IPS DF 4.7 (cell line): ENCODE measurements at regions not wholly inside any gene's neighbourhood (a gene's known extent, or its start where the extent isn't known, plus 50 kb on each side); places are given as distances from the start of the nearest gene placed in this dataset.

Experiments
- DNase-seq: peaks from one replicate; pipeline ENCODE4 v3.0.0-alpha.2; 2013; ENCODE audit warnings: low spot score; ENCODE audit errors: extremely low read depth

- DNase-seq, result no peak
Observed at GRCh38 chr9:14560194-14560593, 133.0 kb downstream of the ZDHHC21 start.

DNA sequence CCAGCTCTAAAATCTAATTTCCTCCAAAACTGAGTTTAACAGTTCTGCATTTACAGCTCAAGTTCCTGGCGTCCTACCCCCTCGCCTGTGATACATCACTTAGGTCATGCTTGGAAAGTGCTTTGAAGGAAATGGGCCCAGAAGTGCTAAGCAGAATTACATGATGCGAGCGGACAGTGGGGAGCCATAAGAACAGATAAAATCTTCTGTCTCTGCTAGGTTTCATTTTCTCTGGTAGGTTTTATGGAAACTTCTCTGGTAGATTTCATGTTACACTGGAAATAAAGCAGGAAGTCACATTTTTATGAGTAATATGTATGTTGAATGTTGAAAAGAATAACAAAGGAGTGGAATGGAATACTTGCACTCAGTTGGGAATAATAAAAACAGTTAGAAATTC is 138.3 kb downstream of the ZDHHC21 start:
- DNase-seq, result no peak

DNA sequence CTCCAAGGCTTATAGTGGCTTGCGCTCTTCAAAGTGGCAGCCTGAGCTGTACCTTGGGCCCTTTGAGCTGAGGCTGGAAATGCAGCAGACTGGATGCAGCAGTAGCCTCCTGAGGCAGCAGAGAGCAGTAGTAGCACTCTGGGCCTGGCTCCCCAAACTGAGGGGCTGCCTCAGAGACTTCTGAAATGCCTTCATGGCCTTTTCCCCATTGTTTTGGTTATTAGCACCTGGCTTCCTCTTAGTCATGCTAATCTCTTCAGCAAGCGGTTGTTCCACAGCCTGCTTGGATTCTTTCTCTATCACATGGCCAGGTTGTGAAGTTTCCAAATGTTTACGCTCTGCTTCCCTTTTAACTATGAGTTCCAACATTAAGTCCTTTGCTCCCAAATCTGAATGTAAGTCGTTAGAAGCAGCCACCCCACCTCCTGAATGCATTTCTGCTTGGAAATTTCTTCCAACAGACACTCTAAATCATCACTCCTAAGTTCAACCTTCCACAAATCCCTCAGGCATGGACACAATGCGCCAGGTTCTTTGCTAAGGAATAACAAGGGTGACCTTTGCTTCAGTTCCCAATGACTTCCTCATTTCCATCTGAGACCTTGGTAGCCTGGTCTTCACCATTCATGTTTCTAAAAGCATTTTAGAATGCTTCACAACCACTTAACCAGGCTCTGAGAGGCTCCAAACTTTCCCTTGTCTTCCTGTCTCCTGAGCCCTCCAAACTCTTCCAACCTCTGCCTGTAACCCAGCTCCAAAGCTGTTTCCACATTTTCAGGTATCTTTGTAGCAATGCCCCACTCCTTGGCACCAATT is 145.8 kb downstream of the ZDHHC21 start:
- peak; percentile 97 for DNase-seq

DNA sequence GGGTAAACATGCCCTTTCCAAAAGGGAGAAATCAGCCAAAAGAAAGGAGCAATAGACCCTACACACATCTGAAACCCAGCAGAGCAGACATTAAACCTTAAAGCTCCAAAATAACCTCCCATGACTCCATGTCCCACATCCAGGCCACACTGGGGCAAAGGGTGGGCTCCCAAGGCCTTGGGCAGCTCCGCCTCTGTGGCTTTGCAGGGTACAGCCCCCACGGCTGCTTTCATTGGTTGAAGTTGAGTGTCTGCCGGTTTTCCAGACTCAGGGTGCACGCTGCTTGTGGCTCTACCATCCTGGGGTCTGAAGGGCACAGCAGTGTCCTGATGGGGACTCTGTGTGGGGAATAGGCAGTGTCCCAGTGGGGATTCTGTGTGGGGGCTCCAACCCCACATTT is 146.5 kb downstream of the ZDHHC21 start:
- no peak for DNase-seq

DNA sequence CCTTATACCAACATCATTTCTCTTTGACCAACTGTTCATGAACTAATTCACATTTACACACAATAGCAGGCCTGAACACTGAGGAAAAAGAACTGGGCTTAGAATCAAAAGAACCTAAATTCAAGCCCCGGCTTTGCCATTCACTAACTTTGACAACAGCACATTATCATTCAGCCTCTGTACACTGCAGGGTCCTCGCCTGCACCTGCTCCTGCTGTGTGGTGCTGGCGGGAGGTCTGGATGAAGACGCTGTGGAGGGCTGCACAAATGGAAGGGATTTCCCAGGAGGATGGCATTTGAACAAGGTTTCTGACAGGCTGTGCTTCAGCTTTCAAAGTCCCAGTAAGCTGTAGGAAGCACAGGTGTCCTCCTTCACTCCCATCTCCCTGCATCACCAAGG is 151.2 kb downstream of the ZDHHC21 start:
- DNase-seq, result no peak

DNA sequence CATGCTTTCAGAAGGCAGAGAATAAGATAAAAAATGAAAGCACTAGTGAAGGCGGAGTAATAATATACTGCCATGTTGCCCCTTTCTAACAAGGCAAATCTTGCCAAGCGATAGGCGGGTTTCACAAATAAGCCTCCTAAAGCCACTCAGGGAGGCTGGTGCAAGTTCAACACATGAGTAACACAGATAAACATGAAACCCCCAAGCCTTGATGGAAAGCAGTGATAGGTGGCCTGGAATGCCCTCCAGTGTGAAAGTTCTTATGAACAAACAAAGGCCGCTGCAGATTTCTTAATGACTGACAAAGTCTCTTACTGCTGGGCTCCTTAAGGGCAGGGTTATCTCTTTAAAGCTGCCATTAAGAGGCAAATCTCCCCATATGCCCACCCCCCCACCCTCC is 154.7 kb downstream of the ZDHHC21 start:
- no peak for DNase-seq

GRCh38 chr9:14535161-14535955 is 157.9 kb downstream of the ZDHHC21 start:
- no peak for DNase-seq

DNA sequence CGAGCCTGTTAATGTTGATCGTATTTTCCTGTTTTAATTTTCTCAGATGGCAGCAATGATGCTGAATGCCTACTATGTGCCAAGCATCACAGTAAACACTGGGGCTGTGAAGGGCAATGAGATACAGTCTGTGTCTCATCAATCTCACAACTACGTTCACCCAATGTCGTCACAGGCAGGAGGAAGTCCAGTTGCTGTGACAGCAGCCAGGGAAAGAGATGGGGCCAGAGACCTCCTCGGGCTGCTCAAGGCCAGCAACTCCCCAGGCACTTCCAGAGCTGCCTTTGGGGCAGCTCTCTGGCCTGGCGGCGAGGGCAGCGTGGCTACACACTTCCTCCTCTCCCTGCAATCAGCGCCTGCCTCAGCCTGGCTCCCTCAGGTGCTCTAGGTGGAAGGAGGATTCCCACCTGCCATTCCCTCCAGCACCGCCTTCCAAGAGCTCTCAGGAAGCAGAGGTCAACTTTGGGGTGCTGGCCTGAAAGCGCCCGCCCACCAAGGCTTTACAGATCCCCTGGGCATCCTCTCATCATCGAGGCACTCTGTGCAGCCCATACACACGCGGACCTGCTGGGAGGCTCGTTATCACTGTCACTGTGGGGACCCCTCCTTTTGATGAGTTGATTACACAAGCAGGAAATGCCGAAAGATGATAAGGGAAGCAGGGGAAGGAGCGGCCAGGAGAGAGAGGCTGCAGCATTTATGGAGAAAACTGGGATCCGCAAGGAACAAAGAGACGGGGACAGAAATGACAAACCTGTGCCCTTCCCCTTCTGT is 159.2 kb downstream of the ZDHHC21 start:
- no peak for DNase-seq

DNA sequence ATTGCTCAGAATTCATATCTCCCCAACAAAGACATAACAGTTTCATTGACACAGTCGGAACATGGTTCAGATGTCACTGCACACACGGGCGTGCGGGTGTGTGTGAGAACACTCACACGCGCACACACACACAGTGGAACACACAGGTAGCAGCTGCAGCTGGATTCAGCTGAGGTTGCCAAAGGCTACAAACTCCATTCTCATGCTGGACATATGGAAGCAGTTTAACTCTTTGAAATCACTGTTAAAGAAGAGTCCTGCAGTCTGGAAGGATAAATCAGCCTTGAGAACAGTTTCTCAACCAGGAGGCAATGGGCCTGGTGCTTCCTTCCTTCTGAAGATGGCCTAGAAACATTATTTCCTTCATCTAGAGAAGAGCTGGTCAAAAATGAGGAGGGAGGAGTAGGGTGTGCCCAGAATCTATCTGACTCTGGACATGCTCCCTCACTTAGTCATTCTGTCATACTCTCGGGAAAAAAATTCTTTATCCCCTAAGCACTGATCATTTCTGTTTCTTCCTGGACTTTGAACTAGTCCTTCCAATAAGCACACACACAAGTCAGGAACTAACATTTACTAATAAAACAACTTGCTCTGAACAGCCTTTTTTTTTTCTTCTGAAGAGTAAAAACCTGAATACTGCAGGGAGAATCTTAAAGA is 160.6 kb downstream of the ZDHHC21 start:
- DNase-seq, result no peak

DNA sequence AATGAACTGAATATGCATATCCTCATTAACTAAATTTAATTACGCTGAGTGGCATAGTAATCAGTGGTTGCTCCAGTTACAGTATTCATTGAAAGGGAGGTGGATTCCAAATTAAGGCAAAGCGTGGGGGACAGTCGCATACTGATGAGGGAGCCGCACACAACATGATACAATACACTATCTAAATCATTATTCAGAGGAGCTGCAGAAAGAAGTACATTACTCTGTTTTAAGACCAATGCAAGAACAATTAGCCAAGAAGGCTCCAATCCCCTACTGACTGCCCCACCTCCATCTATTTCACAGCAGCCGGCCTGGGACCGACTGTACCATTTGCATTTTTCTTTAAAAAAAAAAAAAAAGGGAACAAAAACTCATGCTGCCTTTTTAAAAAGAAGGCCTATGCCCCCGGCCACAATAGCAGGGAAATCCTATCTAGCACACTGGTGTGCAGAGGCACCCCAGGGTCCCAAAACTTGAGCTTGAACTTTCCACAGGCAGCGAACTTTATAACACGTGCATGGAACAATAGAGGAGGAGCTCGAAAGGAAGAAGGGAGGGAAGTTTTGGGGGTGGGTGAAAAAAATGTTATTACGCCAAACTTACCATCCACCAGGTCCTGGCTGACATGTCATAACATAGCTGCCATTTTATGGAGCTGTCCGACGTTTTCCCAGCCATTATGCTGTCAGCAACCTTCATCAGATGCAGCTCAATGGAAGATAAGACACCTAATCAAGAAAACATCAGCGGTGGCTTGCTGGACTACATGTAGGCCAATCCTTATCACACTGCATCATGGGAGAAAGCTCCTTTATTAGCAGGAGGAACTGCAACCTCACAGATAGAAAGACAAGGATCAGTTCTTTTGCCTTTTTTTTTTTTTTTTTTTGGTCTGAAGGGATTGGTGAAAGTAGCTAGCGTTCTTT is 161.6 kb downstream of the ZDHHC21 start:
- DNase-seq, result no peak

DNA sequence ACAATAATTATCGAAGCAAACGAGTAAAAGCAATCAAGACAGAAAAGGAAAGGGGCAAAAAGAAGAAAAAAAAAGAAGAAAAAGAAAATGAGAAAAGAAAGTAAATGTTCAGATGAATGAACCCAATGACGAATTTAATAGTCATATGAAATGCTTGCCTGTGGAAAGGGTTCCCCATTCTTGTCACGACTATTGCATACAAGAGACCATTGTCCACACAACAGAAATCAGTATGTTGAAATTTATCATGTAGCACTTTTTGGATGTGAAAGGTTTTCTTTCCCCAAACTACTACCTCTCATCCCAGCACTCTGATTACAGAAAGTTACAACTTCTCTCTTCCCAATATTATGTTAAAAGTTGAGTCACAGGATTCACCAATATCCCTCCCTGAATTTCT is 162.4 kb downstream of the ZDHHC21 start:
- no peak for DNase-seq

- DNase-seq, result no peak
Observed at GRCh38 chr9:14530366-14530765, 162.9 kb downstream of the ZDHHC21 start.

DNA sequence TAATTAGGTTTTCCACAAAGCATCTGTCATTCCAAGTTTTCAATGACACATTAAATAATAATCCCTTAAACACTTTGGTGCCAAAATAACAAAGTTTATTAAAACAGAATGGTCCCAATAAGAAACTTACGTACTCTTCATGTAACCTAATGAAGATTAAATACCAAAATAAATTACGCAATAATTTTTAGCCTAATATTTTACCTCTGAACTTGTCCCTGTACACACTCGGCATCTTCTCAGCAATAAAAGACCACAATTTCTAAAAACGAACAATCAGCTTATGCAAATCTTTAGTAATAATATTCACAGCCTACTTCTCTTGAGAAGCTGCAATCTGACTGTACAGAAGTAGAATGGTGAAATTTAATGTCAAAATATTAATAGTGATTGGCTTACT is 163.6 kb downstream of the ZDHHC21 start:
- DNase-seq, result no peak

DNA sequence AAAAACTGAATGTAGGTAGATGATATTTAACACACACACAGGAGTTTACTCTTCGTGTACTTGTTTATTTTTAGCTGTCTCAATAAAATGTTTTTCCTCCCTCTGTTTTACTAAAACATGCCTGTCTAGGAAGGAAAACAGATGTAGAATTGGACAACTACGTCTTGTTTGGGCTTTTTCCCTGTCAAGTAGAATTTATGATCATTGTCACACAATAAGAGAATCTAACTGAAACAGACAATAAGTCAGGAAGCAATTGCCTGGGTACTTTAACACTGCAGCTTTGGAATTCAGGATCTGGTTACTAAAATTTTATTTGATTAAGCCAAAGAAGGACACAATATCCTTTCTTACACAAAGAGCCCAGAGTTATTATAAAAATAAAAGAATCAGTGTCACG is 164.2 kb downstream of the ZDHHC21 start:
- DNase-seq, result no peak

DNA sequence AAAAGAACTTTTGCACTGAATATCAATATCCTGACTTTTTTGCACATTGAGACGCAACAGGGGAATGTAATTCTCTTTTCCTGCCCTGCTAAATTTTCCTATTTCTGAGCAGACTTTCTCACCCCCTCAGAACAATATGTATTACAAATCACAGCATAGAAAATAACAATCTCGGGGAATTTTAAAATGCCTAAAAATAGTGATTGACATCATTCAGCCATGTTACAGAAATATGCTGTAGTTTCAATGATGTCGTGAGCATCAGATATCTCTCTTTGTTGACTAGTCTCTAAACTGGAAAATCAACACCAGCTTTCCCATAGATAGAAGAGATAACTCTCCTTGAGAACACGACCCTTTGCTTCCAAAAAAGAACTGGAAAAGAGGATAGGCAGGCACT is 166.7 kb downstream of the ZDHHC21 start:
- no peak for DNase-seq

- no peak for DNase-seq
Observed at GRCh38 chr9:14525856-14526255, 167.4 kb downstream of the ZDHHC21 start.

GRCh38 chr9:14524873-14525515 is 168.2 kb downstream of the ZDHHC21 start:
- DNase-seq, result no peak

DNA sequence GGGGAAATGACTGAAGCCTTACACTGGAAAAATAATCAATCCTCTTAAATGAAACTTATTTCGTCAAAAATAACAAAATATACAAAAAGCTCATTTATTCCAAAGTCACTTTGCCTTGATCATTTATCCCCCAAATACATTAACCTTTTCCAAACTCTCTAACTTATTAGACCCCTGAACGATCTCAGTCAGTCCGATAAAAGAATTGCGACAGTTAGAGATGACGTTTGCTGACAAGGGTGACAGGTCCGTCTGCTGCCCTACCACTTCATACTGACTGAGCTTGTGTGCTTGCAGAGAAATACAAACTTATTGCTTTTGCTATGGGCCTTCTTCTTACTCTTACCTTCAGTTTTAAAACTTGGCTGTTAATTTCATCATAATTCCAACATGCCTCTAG is 169.7 kb downstream of the ZDHHC21 start:
- DNase-seq, result no peak

DNA sequence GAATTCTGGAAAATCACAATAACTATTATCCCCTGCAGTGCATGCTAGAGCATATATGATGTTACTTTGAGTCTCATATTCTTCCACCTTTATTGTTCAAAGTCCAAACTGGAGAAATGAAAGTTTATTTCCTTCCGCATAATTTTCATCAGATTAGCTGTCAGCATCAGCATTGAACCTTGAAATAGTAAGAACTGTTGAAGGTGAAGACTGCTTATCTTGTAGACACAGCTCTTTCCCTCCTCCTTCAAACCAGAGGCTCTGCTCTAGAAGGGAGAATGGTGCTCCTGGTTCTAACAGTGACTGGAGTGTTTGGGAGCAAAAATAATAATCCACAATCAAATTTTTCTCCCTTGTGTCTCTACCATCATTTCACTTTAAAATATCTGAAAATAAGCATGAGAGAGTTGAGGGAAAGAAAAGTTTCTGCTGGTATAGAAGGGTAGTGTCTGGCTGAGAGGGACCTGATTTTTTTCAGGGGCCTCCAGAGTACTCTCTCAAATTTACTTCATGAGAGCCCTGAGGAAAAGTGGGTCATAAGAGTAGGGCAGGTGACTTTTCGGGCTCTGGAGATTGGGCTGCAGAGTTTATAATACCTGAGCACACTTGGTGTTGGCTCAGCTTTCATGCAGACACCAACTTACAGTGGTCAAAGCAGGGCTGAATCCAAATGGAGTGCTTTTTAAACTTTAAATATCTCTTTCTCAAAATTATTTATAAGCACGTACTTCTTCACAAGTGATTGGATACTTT is 170.4 kb downstream of the ZDHHC21 start:
- DNase-seq, result no peak
